ENCODE measurements at regions not wholly inside any gene's neighbourhood (a gene's known extent, or its start where the extent isn't known, plus 50 kb on each side); places are given as distances from the start of the nearest gene placed in this dataset.

- DNase-seq, result no peak
Observed at GRCh38 chr14:51546099-51546498, 105.6 kb upstream of the FRMD6 start.

GRCh38 chr14:51546603-51547258 is 105.0 kb upstream of the FRMD6 start:
- DNase-seq, result no peak

GRCh38 chr14:51547260-51547659 is 104.5 kb upstream of the FRMD6 start:
- DNase-seq, result no peak

DNA sequence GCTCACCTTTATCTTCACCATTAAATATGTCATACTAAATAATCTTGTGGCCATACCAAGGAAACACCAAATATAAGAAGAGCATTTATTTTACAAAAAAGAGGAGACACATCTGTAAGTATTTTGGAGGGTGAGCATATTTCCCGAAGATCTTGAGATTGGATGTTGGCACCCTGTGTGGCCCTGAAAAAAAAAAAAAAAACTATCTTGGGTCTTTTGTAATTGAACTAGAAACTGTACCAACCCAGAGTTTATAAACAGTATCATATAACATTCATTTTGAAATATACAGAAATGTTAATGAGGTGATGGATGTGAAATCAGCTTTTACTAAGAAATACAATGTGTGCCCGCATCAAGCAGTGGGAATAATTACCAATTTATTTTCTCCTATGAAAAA is 104.0 kb upstream of the FRMD6 start:
- DNase-seq, result no peak

GRCh38 chr14:51548187-51548586 is 103.5 kb upstream of the FRMD6 start:
- DNase-seq, result no peak

GRCh38 chr14:51550636-51551035 is 101.1 kb upstream of the FRMD6 start:
- no peak for DNase-seq

- DNase-seq, result no peak
Observed at GRCh38 chr14:51552275-51552674, 99.4 kb upstream of the FRMD6 start.

DNA sequence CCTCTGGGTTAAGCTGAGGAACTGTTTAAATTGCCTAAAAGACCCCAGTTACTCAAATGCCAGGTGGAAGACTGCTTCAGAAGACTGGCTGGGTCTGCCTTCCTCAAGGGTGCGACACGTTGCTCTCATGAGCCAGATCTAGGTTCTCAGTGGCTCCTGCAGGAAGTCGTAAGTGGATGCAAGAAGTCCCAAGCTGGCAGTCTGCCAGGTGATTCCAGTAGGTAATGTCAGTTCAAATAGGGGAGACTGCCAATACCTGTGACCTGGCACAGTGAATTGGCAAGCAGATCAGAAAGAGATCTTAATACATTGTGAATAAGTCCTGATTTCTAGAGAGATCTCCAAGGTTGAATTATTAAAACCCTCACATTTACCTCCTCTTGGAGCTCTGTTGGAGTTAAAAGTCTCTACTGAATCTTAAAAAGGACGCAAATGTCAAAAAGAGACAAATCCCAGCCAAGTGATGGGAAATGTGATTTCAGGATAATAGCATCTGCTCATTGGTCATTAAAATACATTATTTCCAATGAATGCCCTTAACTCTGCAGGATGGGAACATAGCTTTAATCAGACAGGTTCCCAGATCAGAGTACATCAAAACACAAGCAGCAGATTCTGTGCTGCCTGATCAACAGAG is 98.8 kb upstream of the FRMD6 start:
- DNase-seq, result no peak

GRCh38 chr14:51554339-51554920 is 97.3 kb upstream of the FRMD6 start:
- DNase-seq, result no peak

GRCh38 chr14:51554953-51555352 is 96.8 kb upstream of the FRMD6 start:
- no peak for DNase-seq

GRCh38 chr14:51561141-51561540 is 90.6 kb upstream of the FRMD6 start:
- no peak for DNase-seq

DNA sequence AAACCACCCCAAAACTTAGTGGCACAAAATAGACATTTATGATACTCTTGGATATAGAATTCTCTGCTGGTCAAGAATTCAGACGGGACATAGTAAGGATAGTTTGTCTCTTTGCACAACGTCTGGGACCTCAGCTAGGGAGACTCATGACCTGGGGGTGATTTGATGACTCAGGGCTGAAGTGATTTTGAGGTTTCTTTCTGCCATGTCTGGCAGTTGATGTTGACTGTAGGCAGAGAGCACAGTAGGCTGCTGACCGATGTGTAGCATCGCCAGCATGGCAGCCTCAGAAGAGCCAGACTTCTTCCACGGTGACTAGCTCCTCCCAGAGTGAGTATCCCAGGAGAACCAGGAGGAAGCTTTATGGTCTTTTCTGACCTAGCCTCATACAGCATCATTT is 88.9 kb upstream of the FRMD6 start:
- DNase-seq, result no peak

GRCh38 chr14:51563560-51563959 is 88.2 kb upstream of the FRMD6 start:
- no peak for DNase-seq

GRCh38 chr14:51564460-51564859 is 87.2 kb upstream of the FRMD6 start:
- no peak for DNase-seq

DNA sequence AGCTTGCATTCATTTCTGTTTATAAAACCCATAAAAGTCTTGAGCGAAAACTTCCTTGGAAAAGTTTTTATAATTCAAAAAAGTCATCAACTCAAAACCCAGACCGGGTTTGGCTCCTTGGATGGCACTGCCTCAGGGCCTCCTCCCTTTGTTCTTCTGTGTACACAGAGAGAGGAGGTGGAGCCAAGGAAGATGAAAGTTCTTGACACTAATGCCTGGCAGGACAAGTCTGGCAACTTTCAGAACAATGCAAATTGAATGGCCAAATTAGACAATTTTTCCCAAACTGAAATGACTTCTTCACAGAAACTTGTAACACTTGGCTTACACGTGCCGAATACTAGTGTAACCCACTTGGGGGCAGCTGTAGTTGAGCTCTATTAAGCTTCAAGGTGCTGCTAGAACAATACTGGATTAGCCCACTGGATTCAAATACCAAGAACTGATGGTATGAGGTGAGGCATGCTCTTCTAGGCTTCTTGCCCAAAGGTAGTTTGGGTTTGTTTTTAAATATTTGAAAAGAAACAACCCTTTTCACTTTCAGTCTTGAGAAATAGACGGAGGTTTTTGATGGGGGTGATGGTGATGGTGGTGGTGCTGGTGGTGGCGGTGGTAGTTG is 86.6 kb upstream of the FRMD6 start:
- DNase-seq, result no peak

DNA sequence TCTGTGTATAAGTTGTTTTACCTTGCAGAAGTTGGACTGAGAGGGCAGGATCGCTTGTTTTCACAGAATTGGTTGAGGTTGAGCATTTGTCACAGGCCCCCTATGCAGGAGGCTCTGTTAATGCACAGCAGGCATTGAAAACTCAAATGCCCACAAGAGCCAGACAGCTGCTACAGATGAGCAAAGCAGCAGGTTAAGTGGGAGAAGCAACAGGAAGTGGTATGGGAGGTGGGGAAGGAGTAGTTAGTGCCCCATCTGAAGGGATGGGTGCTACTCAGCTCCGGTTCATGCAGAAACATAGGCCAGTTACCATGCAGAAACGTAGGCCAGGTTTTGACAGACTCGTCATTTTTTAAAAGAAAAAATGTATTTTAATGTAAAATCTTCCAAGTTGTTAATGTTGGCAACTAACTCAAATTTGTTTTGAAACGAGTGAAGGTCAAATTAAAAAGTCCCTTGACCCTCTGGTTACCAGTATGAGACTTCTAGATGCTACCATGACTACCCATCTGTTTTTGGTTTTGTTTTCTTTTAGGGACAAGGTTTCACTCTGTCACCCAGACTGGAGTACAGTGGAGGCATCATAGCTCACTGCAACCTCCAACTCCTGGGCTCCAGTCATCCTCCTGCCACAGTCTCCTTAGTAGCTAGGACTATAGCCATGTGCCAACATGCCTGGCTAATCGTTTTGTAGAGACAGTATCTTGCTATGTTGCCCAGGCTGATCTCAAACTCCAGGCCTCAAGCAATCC is 84.7 kb upstream of the FRMD6 start:
- no peak for DNase-seq

GRCh38 chr14:51568366-51568765 is 83.3 kb upstream of the FRMD6 start:
- DNase-seq, result no peak

DNA sequence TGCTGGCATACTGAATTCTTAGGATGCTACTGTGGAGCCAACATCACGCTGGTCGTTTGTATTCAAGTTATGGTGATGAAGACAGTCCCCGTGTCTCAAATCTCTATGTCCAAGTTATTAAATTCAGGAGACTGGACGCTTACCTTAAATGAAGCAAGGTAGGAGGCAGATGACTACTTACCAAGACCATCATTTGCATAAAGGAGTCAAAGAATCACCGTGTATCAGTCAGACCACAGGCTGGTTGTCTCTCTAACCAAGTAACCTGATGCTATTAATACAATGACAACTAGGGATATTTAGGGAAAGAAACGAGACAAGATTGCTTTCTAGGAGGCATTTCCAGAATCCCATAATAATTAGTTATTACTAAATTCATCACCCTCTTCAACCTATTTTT is 78.1 kb upstream of the FRMD6 start:
- DNase-seq, result no peak

DNA sequence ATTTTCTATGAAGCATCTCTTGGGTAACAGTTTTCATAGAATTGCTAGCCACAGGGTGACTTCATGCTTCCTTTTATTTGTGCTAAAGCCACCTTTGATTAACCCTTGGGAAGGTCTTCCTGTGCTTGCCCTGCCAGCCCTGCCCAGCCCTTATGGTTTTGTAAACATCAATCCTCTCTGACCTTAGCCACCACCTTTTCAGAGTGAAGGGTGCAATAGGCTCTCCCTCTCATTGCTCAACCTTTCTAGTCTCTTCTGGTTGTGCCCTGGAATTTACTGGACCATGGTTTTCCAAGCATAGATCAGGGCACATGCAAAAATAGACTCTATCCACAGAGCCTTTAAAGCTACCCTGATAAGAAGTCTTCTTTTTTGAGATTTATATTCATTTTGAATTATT is 77.7 kb upstream of the FRMD6 start:
- no peak for DNase-seq

GRCh38 chr14:51575349-51576116 is 76.2 kb upstream of the FRMD6 start:
- no peak for DNase-seq

GRCh38 chr14:51576117-51576430 is 75.6 kb upstream of the FRMD6 start:
- no peak for DNase-seq

DNA sequence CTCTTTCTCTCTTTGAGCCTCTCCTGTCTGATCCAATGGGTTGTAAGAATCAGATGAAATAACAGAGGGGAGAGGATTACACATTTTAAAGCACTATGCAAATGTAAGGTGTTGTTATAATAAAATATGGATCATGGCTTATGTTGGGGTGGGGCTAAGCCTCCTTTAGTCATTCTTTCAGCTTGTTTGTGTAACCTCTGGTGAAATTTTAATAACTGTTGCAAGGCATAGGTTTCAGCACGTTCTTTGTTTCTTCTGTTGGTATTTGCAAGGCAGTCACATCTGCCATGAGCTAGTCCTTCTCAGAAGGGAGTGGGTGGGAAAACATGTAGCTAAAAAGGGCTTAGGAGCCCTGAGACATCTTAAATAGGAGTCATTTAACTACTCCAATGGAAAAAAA is 74.8 kb upstream of the FRMD6 start:
- DNase-seq, result no peak
